T47D (cell line): ENCODE measurements at regions not wholly inside any gene's neighbourhood (a gene's known extent, or its start where the extent isn't known, plus 50 kb on each side); places are given as distances from the start of the nearest gene placed in this dataset.

Source experiments
- DNase-seq, 2 experiments: peaks; one replicate each; pipeline versions ENCODE4 v3.0.0 to v3.0.0-alpha.2; 2011 to 2012; ENCODE audit warnings: low read depth in 1 of 2, low spot score in 1 of 2
- JUND ChIP-seq: IDR thresholded peaks from 2 replicates; pipeline ENCODE4 v1.6.1; 2012; ENCODE audit warnings: low read depth
- in situ Hi-C: cut with HindIII; loops from 2 replicates; pipeline ENCODE4 v1.10.0; 2016; ENCODE audit warnings: low sequenced_read_pairs, low pct_unique_long_range_greater_than_20kb

DNA sequence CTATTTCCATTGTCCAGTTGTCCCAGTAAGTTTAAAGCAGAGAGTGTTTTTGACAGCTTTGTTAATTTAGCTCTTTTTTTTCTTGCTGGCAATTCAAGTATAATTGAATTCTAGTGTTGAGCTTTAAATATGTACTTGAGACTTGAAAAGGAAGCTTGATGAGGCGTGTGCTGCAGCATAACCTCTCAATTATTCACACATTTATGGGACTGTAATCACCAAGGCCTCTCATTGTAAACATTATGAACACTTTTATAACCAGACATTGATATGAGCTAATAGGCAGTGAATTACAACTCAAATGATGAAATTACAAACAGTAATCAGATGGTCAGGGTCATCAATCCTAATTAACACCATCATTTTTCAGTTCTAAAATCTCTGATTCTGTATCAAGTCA lies 378.0 kb upstream of the DDHD1 start:
- TF ChIP-seq JUND = no peak
- DNase-seq = no peak
- in situ Hi-C loops = no loop called here

DNA sequence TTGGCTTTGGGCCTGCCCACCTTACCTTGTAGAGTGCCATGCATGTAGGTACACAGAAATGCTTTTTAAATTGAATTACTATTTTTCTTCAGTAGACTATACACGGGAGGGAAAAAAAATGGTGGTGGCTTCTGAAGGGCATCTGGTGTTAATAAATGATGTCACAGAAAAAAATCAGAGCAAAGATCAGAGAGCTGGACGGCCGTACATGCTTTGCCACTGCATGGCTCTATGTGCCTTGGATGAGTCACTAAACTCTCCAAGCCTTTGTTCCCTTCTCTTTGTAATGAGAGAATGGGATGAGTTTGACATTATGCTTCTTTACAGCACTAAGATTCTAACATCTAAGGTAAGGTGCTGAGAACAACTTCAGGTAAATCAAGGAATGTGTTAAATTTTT lies 376.4 kb upstream of the DDHD1 start:
- no peak for DNase-seq
- TF ChIP-seq JUND = no peak
- in situ Hi-C loops = no loop called here

DNA sequence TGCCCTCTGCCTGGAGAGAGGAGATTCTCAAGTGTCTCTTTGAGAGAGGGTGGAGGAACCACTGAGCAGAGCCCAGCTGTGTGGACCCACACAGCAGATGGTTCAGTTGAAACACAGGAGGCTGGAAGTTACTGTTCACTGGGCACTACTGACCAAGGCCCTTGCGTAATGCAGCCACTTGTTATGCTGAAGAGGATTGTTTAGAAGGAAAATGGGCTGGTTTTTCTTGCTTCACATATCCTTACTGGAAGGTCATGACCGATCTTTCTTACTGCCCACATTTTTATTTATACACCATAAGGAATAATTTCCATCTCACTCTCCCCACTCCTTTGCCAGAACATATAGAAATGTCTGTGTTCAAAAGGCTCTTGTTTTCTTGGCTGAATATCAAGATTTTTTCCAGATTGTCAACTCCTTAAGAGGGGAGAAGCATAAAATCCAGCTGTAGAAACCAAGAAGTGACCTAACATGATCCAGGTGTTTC lies 375.1 kb upstream of the DDHD1 start:
- peak in 1 of 2 experiments; percentile 9 for DNase-seq
- TF ChIP-seq JUND = no peak
- in situ Hi-C loops = no loop called here

DNA sequence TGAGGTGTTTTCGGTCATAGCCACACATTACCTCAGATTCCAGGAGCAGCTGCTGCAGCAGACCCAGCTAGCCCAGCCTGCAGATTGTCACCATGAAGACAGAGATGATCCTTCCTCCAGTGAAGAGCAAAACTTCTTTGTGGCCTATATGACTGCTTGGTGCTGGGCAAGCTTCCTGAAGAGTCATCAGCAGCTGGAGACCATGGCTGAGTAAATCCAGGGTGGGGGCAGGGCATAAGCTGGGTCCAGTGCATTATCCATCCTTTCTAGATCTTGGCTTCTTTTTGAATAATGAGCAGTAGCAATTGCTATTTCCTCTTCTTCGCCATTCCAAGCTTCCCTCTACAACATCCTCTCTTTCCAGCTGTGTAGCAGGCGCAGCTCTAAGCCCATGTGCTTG lies 373.1 kb upstream of the DDHD1 start:
- no peak for DNase-seq
- in situ Hi-C loops = no loop called here

DNA sequence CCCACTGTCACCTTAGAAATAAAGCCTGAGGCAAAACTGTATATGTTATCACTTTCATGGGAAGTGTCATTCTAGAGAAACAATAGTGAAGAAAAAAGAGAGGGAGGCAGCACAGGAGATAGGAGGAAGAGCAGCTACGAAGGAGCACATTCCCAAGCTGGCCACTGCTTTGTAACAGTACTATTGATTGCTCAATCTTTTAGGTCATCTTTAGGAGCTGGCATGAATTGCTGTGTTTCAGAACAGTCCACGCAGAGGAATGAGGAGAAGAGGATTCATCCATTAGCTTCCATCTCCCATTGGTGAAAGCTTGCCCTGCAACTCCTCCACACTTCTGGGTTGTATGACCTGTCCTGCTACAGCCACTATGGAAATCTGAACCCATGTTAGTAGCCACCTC lies 372.5 kb upstream of the DDHD1 start:
- in situ Hi-C loops = no loop called here
- no peak for DNase-seq
- TF ChIP-seq JUND = no peak

More for the DNA sequence above, 373.1 kb upstream of the DDHD1 start:
- TF ChIP-seq JUND = no peak

DNA sequence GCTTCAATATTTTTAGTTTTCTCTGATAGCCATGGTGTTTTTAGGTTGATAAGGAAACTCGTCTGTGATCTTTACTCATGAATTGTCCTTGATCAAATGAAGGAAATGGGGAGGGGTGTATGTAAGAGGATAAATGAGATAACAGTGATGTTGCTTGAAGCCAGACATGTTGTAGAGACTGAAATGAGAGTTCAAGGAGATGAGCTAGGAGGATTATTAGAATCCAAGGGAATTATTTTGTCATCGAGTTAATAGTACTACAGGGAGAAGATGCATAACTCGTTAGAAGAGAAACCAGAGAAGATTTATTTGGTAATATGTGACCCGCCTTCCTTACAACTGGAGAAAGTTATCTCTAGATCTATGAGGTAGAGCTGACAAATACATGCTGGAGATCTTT lies 371.3 kb upstream of the DDHD1 start:
- no peak for DNase-seq
- TF ChIP-seq JUND = no peak
- in situ Hi-C loops = no loop called here

DNA sequence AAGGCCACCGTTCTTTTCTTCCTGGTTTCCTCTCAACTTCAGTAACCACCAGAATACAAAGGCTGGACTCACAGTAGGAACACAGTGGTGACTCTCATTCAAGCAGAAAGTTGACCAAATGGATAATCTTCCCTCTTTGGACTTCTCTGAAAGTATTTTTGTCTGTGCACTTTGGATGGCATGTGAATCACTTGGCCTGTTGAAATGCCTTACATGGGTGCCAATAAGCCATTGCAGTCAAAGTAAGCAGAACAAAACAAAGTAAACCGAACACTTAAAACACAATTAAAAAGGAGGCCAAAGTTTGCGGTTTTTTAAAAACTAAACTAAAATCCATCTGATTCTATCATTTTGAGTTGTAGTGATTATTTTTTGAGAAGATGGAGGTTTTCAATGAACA lies 370.1 kb upstream of the DDHD1 start:
- no peak for TF ChIP-seq JUND
- in situ Hi-C loops = no loop called here
- no peak for DNase-seq

DNA sequence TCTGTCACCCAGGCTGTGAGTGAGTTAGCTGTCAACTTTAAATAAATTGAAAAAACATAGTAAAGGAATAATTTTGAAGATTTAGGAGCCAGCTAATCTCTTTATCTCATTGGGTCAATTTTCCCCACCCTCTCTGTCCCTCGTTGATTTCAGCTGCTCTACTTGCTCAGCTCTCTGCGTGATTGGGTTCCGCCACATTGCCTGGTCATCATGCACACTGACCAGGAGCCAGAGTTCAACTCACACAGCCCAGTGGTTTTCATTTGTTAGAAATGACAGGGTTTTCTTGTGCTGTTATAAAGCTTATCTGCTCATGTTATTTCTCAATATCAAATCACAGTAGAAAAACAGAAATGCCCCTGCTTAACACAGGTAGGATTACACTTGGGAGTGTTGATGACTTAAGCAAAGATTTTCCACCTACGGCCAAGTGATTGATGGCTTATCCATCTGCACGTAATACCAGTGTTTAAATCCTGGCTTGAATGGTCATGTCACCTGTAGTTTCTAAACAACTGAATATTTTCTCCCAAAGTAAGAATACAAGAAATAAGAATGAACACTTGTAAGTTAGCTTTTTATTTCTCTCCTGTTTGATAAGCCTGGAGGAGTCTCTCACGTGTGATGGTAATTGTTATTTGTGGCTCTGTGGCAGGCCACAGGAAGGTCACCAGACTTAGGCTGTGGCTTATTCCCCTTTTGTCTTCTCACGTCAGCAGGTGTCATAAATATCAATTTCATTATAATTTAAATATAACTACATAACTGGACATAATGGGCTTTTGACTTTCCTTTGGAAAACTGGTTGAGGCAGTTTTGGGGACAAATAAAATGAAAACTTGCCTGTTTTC lies 367.2 kb upstream of the DDHD1 start:
- no peak for DNase-seq
- in situ Hi-C loops = no loop called here

DNA sequence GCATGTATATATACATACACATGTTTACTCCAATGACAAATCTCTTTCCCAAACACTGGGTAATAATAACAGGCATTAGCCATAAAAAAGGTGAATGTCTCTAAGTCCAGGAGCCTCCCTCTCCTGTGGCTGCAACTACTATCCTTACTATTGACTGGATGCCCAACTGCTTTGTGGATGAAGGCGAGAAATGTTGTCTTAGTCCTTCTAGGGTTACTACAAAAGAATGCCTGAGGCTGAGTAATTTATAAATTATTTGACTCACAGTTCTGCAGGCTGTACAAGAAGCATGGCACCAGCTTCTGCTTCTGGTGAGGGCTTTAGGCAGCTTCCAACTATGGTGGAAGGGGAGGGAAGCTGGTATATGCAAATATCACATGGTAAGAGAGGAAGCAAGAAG lies 366.0 kb upstream of the DDHD1 start:
- in situ Hi-C loops = no loop called here
- DNase-seq = no peak
- no peak for TF ChIP-seq JUND

More for the DNA sequence above, 367.2 kb upstream of the DDHD1 start:
- TF ChIP-seq JUND = no peak

DNA sequence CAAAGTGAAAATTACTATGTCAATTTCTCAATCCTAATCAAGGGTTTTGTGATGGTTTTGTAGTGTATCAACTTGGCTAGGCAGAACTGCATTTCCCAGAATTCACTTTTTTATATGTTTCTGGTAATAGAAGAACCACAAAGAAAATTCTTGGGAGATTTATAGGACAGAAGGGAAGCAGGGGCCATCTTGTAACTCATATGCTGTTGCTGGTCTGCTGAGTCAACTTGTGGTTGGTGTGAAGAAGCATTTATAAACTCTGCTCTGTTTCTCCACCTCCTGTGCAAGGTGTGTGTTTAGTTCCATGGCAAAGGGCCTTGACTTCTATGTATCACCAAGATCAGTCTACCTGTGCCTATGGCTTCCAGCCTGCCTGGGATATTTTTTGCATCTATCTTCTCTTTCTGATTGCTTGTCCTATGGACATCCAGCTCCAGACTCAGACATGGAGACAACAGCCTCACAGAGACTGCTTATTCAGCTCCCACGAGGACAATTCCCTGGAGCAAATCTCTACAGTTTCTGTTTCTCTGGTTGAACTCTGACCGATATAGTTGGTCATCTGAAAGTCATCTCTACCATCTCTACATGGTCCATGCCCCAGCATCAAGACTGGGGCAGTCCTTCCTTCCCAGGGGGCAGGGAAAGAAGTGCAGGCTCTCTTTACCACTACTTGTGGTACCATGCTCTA lies 364.3 kb upstream of the DDHD1 start:
- in situ Hi-C loops = no loop called here
- DNase-seq = no peak

DNA sequence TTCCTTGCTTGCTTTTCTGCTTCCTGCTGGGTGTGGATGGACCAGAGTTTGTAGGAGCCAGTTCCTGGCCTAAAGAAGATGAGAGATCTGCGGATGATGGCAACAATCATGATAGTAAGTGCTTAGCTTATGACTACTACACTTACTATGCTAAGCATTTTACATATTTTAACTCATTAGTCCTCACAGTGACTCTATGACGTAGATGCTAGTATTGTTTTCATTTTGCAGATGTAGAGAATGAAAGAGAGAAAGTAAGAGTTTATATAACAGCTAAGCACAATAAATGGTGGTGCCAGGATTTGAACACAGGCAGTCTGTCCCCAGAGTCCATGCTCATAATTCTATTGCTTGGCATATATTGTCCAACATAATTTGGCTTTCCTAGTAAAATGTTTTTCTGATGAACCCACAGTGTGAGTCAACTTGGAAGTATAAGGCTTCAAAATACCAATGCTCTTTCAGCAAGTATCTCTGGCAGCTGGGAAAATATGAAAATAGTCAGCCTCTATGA lies 363.2 kb upstream of the DDHD1 start:
- in situ Hi-C loops = no loop called here
- no peak for DNase-seq
- no peak for TF ChIP-seq JUND

More for the DNA sequence above, 364.3 kb upstream of the DDHD1 start:
- no peak for TF ChIP-seq JUND

DNA sequence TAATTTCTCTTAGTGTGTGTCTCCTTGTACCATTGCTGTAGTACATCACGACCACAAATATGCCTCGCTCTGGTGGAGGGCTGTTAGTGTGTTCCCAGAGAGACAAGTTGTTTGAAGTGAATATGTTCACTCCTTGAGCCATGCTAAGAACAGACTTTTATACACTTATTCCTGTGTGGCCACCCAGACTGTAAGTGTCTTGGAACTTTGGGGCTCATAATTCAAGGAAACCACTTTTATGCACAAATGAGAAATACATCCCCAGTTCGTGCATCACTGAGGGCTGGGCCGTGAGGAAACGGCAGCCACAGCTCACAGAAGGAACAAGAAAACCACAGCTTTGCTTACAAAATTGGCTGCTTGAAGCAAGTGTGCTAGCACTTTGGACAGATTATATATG lies 362.2 kb upstream of the DDHD1 start:
- DNase-seq = no peak
- in situ Hi-C loops = no loop called here
- no peak for TF ChIP-seq JUND

DNA sequence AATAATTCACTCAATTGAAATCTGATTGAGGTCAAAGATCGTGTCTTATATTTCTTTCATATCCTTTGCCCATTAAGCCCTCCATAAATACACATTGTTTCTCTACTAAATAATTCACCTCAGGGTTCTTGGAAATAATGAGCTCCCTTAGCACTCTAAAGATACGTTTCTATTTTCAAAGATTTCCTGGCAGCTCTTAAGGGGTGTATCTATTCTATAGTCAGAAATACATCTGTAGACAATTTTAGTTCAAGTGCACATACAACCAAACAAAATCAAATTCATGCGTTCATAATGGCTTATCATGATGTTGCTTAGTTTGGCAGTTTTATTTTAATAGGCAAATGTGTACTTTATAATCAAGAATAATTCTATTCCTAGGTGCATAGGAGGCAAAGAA lies 361.1 kb upstream of the DDHD1 start:
- DNase-seq = no peak
- in situ Hi-C loops = no loop called here
- TF ChIP-seq JUND = no peak
